Tibial nerve (tissue), 4 donors: ENCODE measurements at regions not wholly inside any gene's neighbourhood (a gene's known extent, or its start where the extent isn't known, plus 50 kb on each side); places are given as distances from the start of the nearest gene placed in this dataset.

ENCODE experiments used
- DNase-seq, 2 donors: peaks; one replicate each; pipeline ENCODE4 v3.0.0-alpha.2; 2019; ENCODE audit warnings: low spot score in 2 of 2
- H3K27ac ChIP-seq, 4 donors: fragments of 200-600 bp; sonication (generic) in 3 of 4; one replicate each; pipeline ENCODE4 v1.5.1; 2017 to 2019; ENCODE audit warnings: mild to moderate bottlenecking in 1 of 4
- H3K27me3 ChIP-seq, 2 donors: fragments of 200-600 bp; sonication (generic) in 1 of 2; one replicate each; pipeline versions ENCODE4 v1.5.1 to v1.6.0; 2017 to 2019
- H3K36me3 ChIP-seq, 3 donors: fragments of 200-600 bp; sonication (generic); one replicate each; pipeline ENCODE4 v1.5.1; 2018 to 2019
- H3K4me1 ChIP-seq, 4 donors: fragments of 200-600 bp; sonication (generic) in 3 of 4; one replicate each; pipeline ENCODE4 v1.5.1; 2017 to 2019
- H3K4me3 ChIP-seq, 4 donors: fragments of 200-600 bp; sonication (generic) in 3 of 4; one replicate each; pipeline ENCODE4 v1.5.1; 2017 to 2019; ENCODE audit warnings: mild to moderate bottlenecking in 1 of 4, moderate library complexity in 1 of 4
- H3K9me3 ChIP-seq, 4 donors: fragments of 200-600 bp; sonication (generic) in 3 of 4; one replicate each; pipeline ENCODE4 v1.5.1; 2017 to 2019
- EP300 ChIP-seq, 2 donors: sonication (generic); formaldehyde crosslinking; IDR thresholded peaks; one replicate each; pipeline ENCODE4 v1.6.1; 2017; ENCODE audit warnings: antibody characterized with exemption in 2 of 2, mild to moderate bottlenecking in 1 of 2
- POLR2A ChIP-seq, 2 donors: fragments of 450-650 bp; IDR thresholded peaks; one replicate each; pipeline ENCODE4 v1.6.1; 2017; ENCODE audit warnings: antibody characterized with exemption in 2 of 2, mild to moderate bottlenecking in 2 of 2, moderate library complexity in 2 of 2
- WGBS, 2 donors: methylation state at CpG; one replicate each; pipeline ENCODE4 v1.1.5; 2018; 5-methylcytosine and 5-hydroxymethylcytosine counted together
- TF ChIP-seq, protein P1 (sequence below), 5 experiments: fragments of 200-600 bp in 3 of 5; fragments of 450-650 bp in 2 of 5; sonication (generic) in 3 of 5; IDR thresholded peaks; one replicate each; pipeline ENCODE4 v1.5.1; 2016 to 2019; ENCODE audit warnings: antibody characterized with exemption in 5 of 5, mild to moderate bottlenecking in 3 of 5, moderate library complexity in 2 of 5

DNA sequence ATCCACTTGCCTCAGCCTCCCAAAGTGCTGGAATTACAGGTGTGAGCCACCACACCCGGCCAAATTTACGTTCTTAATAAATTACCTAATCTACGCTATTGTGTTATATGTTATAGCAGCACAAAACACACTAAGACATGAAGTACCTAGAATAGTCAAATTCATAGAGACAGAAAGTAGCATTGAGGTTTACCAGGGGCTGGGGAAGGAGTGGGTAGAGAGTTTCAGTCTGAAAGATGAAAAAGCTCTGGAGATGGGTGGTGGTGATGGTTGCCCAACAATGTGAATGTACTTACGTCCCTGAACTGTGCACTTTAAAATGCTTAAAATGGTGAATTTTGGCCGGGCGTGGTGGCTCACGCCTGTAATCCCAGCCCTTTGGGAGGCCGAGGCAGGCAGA is 65.7 kb upstream of the NUP50 start:
- H3K27me3 ChIP-seq = peaks cover 0 to 19% of the 10 kb centered on the region in 2 donors
- no peak overlapping the region for H3K27ac ChIP-seq
- TF ChIP-seq, protein P1, sequence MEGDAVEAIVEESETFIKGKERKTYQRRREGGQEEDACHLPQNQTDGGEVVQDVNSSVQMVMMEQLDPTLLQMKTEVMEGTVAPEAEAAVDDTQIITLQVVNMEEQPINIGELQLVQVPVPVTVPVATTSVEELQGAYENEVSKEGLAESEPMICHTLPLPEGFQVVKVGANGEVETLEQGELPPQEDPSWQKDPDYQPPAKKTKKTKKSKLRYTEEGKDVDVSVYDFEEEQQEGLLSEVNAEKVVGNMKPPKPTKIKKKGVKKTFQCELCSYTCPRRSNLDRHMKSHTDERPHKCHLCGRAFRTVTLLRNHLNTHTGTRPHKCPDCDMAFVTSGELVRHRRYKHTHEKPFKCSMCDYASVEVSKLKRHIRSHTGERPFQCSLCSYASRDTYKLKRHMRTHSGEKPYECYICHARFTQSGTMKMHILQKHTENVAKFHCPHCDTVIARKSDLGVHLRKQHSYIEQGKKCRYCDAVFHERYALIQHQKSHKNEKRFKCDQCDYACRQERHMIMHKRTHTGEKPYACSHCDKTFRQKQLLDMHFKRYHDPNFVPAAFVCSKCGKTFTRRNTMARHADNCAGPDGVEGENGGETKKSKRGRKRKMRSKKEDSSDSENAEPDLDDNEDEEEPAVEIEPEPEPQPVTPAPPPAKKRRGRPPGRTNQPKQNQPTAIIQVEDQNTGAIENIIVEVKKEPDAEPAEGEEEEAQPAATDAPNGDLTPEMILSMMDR (IDR thresholded peaks at IDR 0.05) = no peak
- TF ChIP-seq EP300 (IDR thresholded peaks at IDR 0.05) = no peak
- no peak for TF ChIP-seq POLR2A (IDR thresholded peaks at IDR 0.05)
- WGBS, 2 donors = 89 to 94% methylated on average over 8 of the region's 8 CpGs
- no peaks in the 10 kb centered on the region for H3K4me1 ChIP-seq
- peaks cover 0 to 9% (median 0%) of the 10 kb centered on the region in 4 donors for H3K9me3 ChIP-seq
- no peak for DNase-seq
- no peak overlapping the region for H3K4me3 ChIP-seq
- H3K36me3 ChIP-seq = no peaks in the 10 kb centered on the region

DNA sequence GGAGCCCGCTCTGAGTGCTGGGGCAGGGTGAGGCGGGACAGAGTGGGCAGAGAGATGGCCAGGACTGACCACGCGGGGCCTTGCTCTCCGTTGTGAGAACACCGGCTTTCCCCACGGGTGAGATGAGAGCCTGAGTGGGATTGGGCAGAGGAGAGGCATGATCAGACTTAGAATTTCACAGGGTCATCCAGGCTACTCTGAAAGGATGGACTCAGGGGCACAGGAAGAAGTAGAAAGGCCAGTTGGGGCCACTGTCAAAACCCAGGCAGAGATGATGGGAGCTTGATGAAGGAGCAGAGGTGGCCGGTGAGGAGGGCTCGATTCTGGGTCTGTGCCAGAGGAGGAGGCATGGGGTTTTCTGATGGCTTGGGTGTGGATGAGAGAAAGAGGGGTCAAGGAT is 63.8 kb upstream of the NUP50 start:
- H3K9me3 ChIP-seq = no peaks in the 10 kb centered on the region
- TF ChIP-seq, protein P1 (IDR thresholded peaks at IDR 0.05) = no peak
- TF ChIP-seq POLR2A (IDR thresholded peaks at IDR 0.05) (no peak), EP300 (IDR thresholded peaks at IDR 0.05) (no peak)
- H3K4me3 ChIP-seq = no peak overlapping the region
- peaks cover 0 to 28% of the 10 kb centered on the region in 2 donors for H3K27me3 ChIP-seq
- H3K36me3 ChIP-seq = no peaks in the 10 kb centered on the region
- 72 to 79% methylated on average over 9 of the region's 9 CpGs for WGBS, 2 donors
- no peak for DNase-seq
- H3K27ac ChIP-seq = no peak overlapping the region
- H3K4me1 ChIP-seq = no peaks in the 10 kb centered on the region

DNA sequence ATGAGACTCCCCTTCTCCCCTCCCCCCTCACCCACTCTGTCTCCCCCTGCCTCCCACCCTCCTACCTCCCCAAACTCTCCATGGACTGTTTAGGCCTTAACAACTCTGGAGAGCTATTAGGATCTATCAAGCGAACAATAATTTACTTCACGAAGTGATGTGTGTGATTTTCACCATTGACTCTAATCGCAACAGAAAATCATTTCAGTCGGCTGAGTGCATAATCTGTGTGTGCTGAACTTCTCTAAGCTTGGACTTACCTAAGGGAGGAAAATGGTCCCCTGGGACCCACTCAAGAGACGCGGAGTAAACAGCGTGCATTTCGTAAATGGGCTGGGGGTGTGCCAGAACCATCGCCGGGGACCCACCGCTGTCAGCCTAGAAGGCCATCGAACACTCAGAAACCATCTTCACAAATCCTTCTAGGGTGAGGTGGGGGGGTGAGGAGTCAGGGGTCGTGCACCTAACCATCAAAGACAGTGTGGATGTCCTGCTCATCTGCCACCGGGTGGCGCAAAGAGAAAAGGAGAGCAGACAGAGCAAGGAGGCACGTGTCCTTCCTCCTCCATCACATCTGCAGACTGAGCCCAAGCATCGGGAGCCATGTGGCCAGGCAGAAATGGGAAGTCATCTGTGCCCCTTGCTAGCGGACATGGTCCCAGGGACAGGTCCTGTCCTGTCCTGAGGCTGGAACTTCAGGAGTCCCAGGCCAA is 62.1 kb upstream of the NUP50 start:
- TF ChIP-seq, protein P1 (IDR thresholded peaks at IDR 0.05) = peak in 3 of 5 experiments; percentile 21 to 71 (median 47)
- TF ChIP-seq POLR2A (IDR thresholded peaks at IDR 0.05) (no peak), EP300 (IDR thresholded peaks at IDR 0.05) (no peak)
- Histone ChIP-seq H3K4me1 (no peaks in the 10 kb centered on the region), H3K36me3 (no peaks in the 10 kb centered on the region), H3K4me3 (no peak overlapping the region), H3K27ac (no peak overlapping the region), H3K27me3 (peaks cover 0 to 25% of the 10 kb centered on the region in 2 donors), H3K9me3 (peaks cover 0 to 2% (median 0%) of the 10 kb centered on the region in 4 donors)
- peak in 1 of 2 donors; percentile 34 for DNase-seq
- WGBS, 2 donors = 29 to 45% methylated on average over 18 of the region's 18 CpGs

DNA sequence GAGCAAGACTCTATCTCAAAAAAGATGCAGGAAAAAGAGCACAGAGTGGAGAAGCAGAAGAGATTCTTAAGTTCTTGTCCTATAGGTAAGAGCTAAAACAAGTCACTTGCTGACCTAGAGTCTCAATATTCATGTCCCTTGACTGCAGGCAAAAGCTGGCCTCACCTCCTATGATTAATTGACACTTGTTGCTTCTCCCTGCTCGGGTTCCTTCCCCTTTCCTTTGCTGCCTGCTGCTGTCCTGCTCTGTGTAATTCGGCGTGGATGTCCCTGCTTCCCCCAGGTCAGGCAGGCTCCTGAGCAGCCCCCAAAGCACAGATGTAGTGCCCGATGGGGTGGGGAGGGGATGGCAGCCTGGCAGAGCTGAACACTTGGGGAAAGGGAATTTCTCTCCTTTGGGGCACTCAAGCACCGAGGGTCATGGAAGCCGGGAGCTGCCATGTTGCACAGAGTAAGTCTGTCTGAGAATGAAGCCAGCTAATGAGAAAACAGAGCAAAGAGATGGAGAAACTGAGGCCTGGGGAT is 60.8 kb upstream of the NUP50 start:
- TF ChIP-seq POLR2A (IDR thresholded peaks at IDR 0.05) = no peak
- no peak for TF ChIP-seq EP300 (IDR thresholded peaks at IDR 0.05)
- TF ChIP-seq, protein P1 (IDR thresholded peaks at IDR 0.05) = no peak
- no peak overlapping the region for H3K27ac ChIP-seq
- peaks cover 0 to 5% (median 0%) of the 10 kb centered on the region in 4 donors for H3K9me3 ChIP-seq
- peaks cover 0 to 25% of the 10 kb centered on the region in 2 donors for H3K27me3 ChIP-seq
- no peak for DNase-seq
- H3K36me3 ChIP-seq = no peaks in the 10 kb centered on the region
- no peaks in the 10 kb centered on the region for H3K4me1 ChIP-seq
- WGBS, 2 donors = 72 to 73% methylated on average over 6 of the region's 6 CpGs
- H3K4me3 ChIP-seq = no peak overlapping the region

DNA sequence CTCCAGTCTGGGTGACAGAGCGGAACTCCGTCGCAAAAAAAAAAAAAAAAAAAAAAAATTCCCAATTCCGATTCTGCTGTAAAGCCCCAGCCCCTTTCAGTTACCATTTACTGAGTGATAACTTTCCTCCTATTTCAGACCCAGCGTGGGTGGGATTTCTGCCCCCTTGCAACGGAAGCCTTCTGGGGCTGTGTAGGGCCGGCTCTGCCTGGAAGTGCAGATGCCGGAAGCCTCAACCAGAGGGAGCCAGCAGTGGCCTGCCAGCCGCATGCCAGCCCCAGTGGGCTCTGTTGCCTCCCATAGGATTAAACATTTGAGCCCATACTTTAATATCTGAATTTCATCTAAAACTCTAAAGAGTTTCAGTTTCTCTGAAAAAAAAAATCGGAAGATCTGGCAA is 60.0 kb upstream of the NUP50 start:
- H3K27ac ChIP-seq = no peak overlapping the region
- H3K27me3 ChIP-seq = peaks cover 0 to 25% of the 10 kb centered on the region in 2 donors
- H3K4me3 ChIP-seq = no peak overlapping the region
- TF ChIP-seq EP300 (IDR thresholded peaks at IDR 0.05) (no peak), POLR2A (IDR thresholded peaks at IDR 0.05) (no peak)
- TF ChIP-seq, protein P1 (IDR thresholded peaks at IDR 0.05) = no peak
- no peaks in the 10 kb centered on the region for H3K36me3 ChIP-seq
- DNase-seq = no peak
- H3K4me1 ChIP-seq = no peaks in the 10 kb centered on the region
- H3K9me3 ChIP-seq = peaks cover 0 to 5% (median 0%) of the 10 kb centered on the region in 4 donors
- WGBS, 2 donors = 64 to 69% methylated on average over 10 of the region's 10 CpGs
